COLO668 (cell line): ENCODE measurements at regions not wholly inside any gene's neighbourhood (a gene's known extent, or its start where the extent isn't known, plus 50 kb on each side); places are given as distances from the start of the nearest gene placed in this dataset.
"Not testable (repeated sequence)": the region's sequence is repeated elsewhere in the genome, so short reads cannot be mapped to it uniquely, and the experiment has no call there.

Experiments used
- DNase-seq: peaks from one replicate; lab custom pipeline; 2025; ENCODE audit not compliant: unreplicated experiment; lab: John Stamatoyannopoulos, UW

GRCh38 chr13:80877209-80877943, 536.5 kb upstream of the SPRY2 start:
- DNase-seq, result no peak

GRCh38 chr13:80873589-80873988, 532.7 kb upstream of the SPRY2 start:
- DNase-seq, result no peak

DNA sequence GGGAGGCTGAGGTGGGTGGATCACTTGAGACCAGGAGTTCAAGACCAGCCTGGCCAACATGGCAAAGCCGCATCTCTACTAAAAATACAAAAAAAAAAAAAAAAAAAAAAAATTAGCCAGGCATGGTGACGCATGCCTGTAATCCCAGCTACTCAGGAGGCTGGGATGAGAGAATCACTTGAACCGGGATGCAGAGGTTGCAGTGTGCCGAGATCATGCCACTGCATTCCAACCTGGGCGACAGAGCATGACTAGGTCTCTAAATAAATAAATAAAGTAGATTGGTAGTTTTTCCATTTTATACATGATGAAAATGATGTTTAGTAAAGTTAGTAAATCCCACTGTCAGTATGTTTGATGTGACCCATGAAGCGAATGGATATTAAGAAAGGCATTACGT, 531.0 kb upstream of the SPRY2 start:
- DNase-seq, result not testable (repeated sequence)

- no peak for DNase-seq
Measured at GRCh38 chr13:80871481-80871880, 530.6 kb upstream of the SPRY2 start.

GRCh38 chr13:80870186-80870585, 529.3 kb upstream of the SPRY2 start:
- DNase-seq, result no peak

DNA sequence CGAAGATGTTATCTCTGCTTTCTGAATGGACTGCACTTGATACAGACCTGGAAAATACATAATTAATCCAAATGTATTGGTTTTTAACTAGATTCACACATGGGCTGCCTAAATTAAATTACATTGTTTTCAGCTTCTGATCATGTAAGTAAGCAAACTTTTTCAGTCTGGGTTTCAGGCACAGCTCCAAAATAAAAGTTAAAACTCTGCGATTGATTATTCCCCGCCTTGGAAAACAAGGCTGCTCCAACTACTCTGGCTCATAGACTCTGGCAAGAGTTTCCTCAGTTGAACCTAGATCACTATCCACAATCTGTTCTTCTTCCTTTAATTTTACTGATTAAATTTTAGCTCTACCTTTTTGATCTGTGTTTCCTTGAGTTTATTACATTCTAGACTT, 526.0 kb upstream of the SPRY2 start:
- no peak for DNase-seq

DNA sequence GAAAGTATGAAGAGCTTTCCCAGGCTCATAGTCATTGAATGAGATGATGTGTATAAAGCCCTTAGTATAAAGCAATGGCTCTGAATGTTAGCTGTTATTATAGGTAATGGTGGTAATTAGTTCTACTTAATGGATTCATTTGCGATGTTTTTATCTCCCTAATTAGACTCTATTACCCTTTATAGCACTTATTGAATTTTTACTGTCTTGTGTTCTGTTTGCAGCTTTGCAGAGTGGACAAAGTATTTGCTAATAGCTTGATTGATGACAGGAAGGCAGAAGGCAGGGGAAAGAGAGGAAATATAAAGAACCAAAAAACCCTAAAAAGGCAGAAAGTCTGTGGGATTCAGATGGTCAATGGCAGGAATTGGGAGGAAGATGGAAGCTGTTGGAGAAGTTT, 524.4 kb upstream of the SPRY2 start:
- no peak for DNase-seq

DNA sequence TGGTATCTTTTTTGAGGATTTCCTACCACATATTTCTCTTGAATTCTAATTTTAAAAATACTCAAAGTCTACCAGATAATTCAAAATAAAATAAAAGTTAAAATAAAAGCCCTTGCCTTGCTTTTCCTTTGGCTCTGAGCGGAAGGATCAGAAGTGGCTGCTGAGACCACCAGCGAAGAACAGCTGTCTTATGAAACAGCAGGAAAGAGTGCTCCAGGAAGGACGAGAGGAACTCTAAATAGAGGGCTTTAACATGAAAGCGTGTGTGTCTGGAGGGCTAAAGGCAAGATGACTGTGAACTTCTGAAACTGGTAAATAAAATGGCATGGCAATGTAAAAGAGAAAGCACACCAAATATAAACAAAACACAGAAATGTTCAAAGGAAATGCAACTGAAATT, 521.5 kb upstream of the SPRY2 start:
- DNase-seq, result no peak

- no peak for DNase-seq
Measured at GRCh38 chr13:80860845-80861244, 519.9 kb upstream of the SPRY2 start.

DNA sequence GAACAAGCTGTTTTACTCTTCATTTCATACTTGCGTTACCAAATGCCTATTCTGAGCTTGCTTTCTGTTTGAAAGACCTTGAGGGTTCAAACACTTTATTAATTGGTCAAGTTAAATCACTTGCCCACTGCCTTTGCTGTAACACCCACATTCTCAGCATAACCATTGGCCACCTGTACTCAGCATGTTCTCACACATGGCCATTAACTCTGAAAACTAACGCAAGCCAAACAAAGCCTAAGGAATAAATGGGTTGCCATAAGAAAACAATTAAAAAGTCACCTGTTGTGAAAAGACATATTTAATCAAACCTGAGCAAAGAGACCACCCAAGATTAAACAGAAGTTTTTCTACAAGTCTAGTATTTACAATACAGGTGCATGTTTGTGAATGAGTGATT, 517.2 kb upstream of the SPRY2 start:
- DNase-seq, result no peak

- no peak for DNase-seq
Measured at GRCh38 chr13:80857321-80857720, 516.4 kb upstream of the SPRY2 start.

GRCh38 chr13:80850771-80851170, 509.8 kb upstream of the SPRY2 start:
- no peak for DNase-seq

DNA sequence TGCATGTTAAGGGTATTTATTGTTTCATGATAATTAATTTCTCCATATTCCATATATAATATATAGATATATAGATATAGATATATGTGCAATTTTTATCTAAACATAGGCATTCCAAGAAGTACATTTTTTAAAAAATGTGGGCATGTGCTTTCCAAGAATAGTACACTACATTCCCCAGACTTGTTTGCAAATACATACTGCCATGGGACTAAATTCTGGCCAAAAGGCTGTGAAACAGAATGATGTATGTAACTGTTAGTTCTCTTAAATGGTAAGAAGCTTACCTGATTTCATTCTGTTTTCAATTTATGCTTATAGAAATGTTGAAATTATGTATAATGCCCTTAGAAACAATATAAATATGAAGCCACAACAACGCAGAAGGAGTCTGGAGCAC, 503.2 kb upstream of the SPRY2 start:
- no peak for DNase-seq

DNA sequence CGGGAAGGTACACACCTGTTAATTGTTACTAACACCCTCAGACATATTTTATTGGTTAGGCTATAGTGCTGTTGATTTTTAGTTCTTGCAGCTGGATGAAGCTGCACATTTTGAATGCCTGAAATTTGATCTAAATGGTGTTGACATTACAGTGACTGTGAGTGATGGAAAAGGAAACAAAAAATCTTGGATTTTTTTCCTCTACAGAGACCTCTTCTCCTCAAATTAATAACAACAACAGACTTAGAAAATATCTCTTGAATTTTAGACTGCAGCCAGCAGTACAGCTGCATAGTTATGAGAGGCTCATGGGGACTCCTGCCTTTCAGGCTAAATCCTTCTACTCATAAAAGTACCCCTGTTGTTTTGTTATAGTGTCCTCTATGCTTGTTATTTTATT, 500.5 kb upstream of the SPRY2 start:
- no peak for DNase-seq

DNA sequence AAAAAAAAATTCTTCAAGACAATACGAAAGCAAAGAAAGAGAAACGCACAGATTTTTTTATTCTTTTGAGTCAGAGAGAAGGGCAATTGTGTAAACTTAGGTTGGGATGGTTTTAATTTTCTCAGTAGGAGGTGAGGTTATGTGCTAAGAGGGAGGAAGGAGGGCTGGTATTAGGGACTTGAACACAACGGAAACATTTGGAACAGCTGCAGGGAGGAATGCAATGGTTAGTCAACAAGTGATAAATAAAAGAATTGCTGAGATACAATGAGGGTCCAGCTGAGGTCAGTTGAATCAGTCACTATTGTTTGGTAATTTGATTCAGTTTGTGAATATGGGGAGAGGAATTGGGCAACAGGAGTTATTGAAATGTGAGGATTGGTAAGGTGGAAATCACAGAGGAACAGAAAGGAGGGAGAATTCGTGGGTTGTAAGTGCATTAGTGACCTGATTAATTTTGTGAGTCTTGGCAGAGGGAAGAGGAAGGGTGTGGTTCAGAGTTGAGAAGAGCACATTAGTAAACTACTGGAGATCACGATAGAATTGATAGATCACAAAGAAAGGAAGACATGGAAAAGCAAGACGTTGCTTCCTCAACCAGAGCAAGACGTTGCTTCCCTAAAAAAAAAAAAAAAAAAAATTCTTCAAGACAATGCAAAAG, 499.5 kb upstream of the SPRY2 start:
- no peak for DNase-seq

- no peak for DNase-seq
Measured at GRCh38 chr13:80835902-80836301, 495.0 kb upstream of the SPRY2 start.

DNA sequence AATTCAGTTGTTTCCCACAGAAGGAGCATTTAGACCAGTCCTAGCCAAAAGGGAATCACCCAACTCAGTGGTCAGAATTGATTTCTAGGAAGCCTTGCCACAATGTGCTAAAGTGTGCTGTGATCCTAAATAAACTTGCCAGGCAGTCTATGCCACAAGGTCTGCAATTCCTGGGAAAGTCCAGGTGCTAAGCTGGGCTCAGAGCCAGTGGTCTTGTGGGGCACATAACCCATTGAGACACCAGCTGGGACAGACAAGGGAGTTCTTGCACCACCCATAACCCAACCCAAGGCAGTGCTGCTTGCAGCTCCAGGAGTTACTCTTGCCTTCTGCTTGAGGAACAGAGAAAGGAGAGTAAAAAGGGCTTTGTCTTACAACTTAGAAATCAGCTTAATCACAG, 489.5 kb upstream of the SPRY2 start:
- no peak for DNase-seq

DNA sequence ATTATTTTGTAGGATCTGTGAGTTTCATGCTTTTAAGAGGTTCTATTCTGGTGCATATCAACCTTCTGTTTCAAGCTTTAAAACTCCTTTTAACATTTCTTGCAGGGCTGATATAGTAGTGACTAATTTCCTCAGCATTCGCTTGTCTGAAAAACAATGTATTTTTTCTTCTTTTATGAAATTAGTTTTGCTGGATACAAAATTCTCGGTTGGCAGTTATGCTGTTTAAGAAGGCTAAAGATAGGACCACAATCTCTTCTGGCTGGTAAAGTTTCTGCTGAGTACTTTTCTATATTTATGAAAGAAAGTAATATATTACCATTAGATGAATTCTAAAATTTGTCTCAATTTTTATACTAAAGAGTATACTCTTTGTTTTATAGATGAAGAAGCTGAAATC, 487.8 kb upstream of the SPRY2 start:
- no peak for DNase-seq

GRCh38 chr13:80825276-80825675, 484.4 kb upstream of the SPRY2 start:
- no peak for DNase-seq

- DNase-seq, result no peak
Measured at GRCh38 chr13:80824229-80824628, 483.3 kb upstream of the SPRY2 start.

- DNase-seq, result no peak
Measured at GRCh38 chr13:80823472-80823871, 482.5 kb upstream of the SPRY2 start.

- no peak for DNase-seq
Measured at GRCh38 chr13:80821466-80821865, 480.5 kb upstream of the SPRY2 start.

- no peak for DNase-seq
Measured at GRCh38 chr13:80817979-80818378, 477.1 kb upstream of the SPRY2 start.
